IMR-90 (cell line): ENCODE measurements at regions not wholly inside any gene's neighbourhood (a gene's known extent, or its start where the extent isn't known, plus 50 kb on each side); places are given as distances from the start of the nearest gene placed in this dataset.

Experiments
- ATAC-seq: fragments of 200-7000 bp; cut with Tn5 transposase; 2 replicates; pipeline ENCODE4 v1.9.1; 2020; ENCODE audit warnings: low read depth, mild to moderate bottlenecking, moderate library complexity
- BruUV-seq: library from RNA; stranded (reverse); fragments of 400-500 nt; replicated peaks from 2 replicates; lab custom pipeline; 2021; lab: Mats Ljungman, UMichigan
- CTCF ChIA-PET: fragments of 300-600 bp; formaldehyde crosslinking; extraction: SDS; loops from one replicate; lab custom pipeline; 2021; ENCODE audit warnings: antibody characterized with exemption; lab: Yijun Ruan, JAX
- POLR2A ChIA-PET: fragments of 300-600 bp; sonication (Branson Sonifier 250); formaldehyde crosslinking; loops from one replicate; lab custom pipeline; 2022; ENCODE audit warnings: antibody characterized with exemption; ENCODE audit not compliant: unreplicated experiment; lab: Charles Lee
- DNase-seq: peaks from one replicate; pipeline ENCODE4 v3.0.0; 2013
- H2AFZ ChIP-seq: replicated peaks from 2 replicates; pipeline ENCODE3; 2013; ENCODE audit warnings: low read length, mild to moderate bottlenecking; ENCODE audit not compliant: poor library complexity
- H2AK5ac ChIP-seq: 2 replicates; pipeline ENCODE4 v1.6.1; 2013; ENCODE audit warnings: low read depth, low read length, inconsistent platforms
- H2AK9ac ChIP-seq: replicated peaks from 2 replicates; pipeline ENCODE3; 2013; ENCODE audit warnings: mild to moderate bottlenecking, low read depth, low read length, moderate library complexity; ENCODE audit not compliant: poor library complexity
- H2BK120ac ChIP-seq: 2 replicates; pipeline ENCODE4 v1.6.1; 2013; ENCODE audit warnings: low read depth, low read length, inconsistent platforms
- H2BK15ac ChIP-seq: 3 replicates; pipeline ENCODE4 v1.6.1; 2013; ENCODE audit warnings: low read depth, low read length, inconsistent platforms
- H2BK20ac ChIP-seq: 2 replicates; pipeline ENCODE4 v1.6.1; 2013; ENCODE audit warnings: low read depth, mild to moderate bottlenecking, inconsistent platforms, low read length, moderate library complexity
- H2BK5ac ChIP-seq: 2 replicates; pipeline ENCODE4 v1.6.1; 2013; ENCODE audit warnings: mild to moderate bottlenecking, low read depth, low read length, inconsistent platforms; ENCODE audit not compliant: poor library complexity, severe bottlenecking
- H3K14ac ChIP-seq: replicated peaks from 2 replicates; pipeline ENCODE4 v1.6.1; 2013; ENCODE audit warnings: low read depth, low read length, inconsistent platforms
- H3K18ac ChIP-seq: 2 replicates; pipeline ENCODE4 v1.6.1; 2013; ENCODE audit warnings: low read depth, low read length, control low read depth
- H3K23ac ChIP-seq: 2 replicates; pipeline ENCODE4 v1.6.1; 2013; ENCODE audit warnings: low read depth, low read length, inconsistent platforms
- H3K27ac ChIP-seq: 2 replicates; pipeline ENCODE4 v1.5.1; 2013; ENCODE audit warnings: mild to moderate bottlenecking, control low read depth, low read length; ENCODE audit not compliant: insufficient read depth
- H3K27me3 ChIP-seq: 2 replicates; pipeline ENCODE4 v1.6.1; 2013; ENCODE audit warnings: low read length; ENCODE audit not compliant: control insufficient read depth, insufficient read depth
- H3K36me3 ChIP-seq: 2 replicates; pipeline ENCODE4 v1.6.1; 2013; ENCODE audit warnings: low read length, mixed read lengths; ENCODE audit not compliant: control insufficient read depth, insufficient read depth
- H3K4ac ChIP-seq: 2 replicates; pipeline ENCODE4 v1.6.1; 2013; ENCODE audit warnings: low read depth, low read length, inconsistent platforms
- H3K4me1 ChIP-seq: 2 replicates; pipeline ENCODE4 v1.6.1; 2013; ENCODE audit warnings: low read length, mixed read lengths; ENCODE audit not compliant: control insufficient read depth, insufficient read depth
- H3K4me2 ChIP-seq: 2 replicates; pipeline ENCODE4 v1.6.1; 2013; ENCODE audit warnings: low read depth, mild to moderate bottlenecking, control low read depth, low read length, moderate library complexity
- H3K4me3 ChIP-seq: 2 replicates; pipeline ENCODE4 v1.5.1; 2013; ENCODE audit warnings: low read depth, mild to moderate bottlenecking, control low read depth, low read length, moderate library complexity; ENCODE audit not compliant: insufficient read depth
- H3K56ac ChIP-seq: 2 replicates; pipeline ENCODE4 v1.6.1; 2013; ENCODE audit warnings: low read length, inconsistent platforms; ENCODE audit not compliant: insufficient read depth; ENCODE audit errors: extremely low read depth
- H3K79me1 ChIP-seq, 2 experiments: 2 replicates each; pipeline ENCODE4 v1.6.1; 2013; ENCODE audit warnings: low read length in 2 of 2, inconsistent platforms in 1 of 2, low read depth in 1 of 2
- H3K9ac ChIP-seq: 2 replicates; pipeline ENCODE4 v1.6.1; 2013; ENCODE audit warnings: low read depth, low read length, control low read depth
- H3K9me1 ChIP-seq: 2 replicates; pipeline ENCODE4 v1.6.1; 2013; ENCODE audit warnings: low read length, inconsistent platforms; ENCODE audit not compliant: insufficient read depth
- H3K9me3 ChIP-seq: 2 replicates; pipeline ENCODE4 v1.6.1; 2013; ENCODE audit warnings: low read length; ENCODE audit not compliant: control insufficient read depth, insufficient read depth
- H4K20me1 ChIP-seq: 2 replicates; pipeline ENCODE4 v1.6.1; 2013; ENCODE audit warnings: low read length, inconsistent platforms; ENCODE audit not compliant: insufficient read depth
- H4K5ac ChIP-seq: 2 replicates; pipeline ENCODE4 v1.6.1; 2013; ENCODE audit warnings: mild to moderate bottlenecking, low read depth, low read length, control low read depth
- H4K8ac ChIP-seq, 2 experiments: 2 replicates each; pipeline ENCODE4 v1.6.1; 2013; ENCODE audit warnings: low read depth in 2 of 2, low read length in 2 of 2, control low read depth in 1 of 2, inconsistent platforms in 1 of 2
- H4K91ac ChIP-seq: 2 replicates; pipeline ENCODE4 v1.6.1; 2013; ENCODE audit warnings: low read depth, low read length, inconsistent platforms; ENCODE audit not compliant: insufficient read depth
- BHLHE40 ChIP-seq: fragments of 150-350 bp; IDR thresholded peaks from 2 replicates; pipeline ENCODE4 v1.6.1; 2016; ENCODE audit warnings: mild to moderate bottlenecking, low read depth, low read length
- CEBPB ChIP-seq: IDR thresholded peaks from 2 replicates; pipeline ENCODE4 v1.6.1; 2012; ENCODE audit warnings: low read depth, low read length, improper control_type of control experiment
- CHD1 ChIP-seq: IDR thresholded peaks from 2 replicates; pipeline ENCODE4 v1.6.1; 2012; ENCODE audit warnings: low read depth, low read length, improper control_type of control experiment
- CTCF ChIP-seq: conservative IDR thresholded peaks from 2 replicates; pipeline ENCODE4 v1.5.1; 2012; ENCODE audit warnings: mild to moderate bottlenecking, low read depth, low read length, improper control_type of control experiment
- FOS ChIP-seq: fragments of 150-350 bp; IDR thresholded peaks from 2 replicates; pipeline ENCODE4 v1.6.1; 2016; ENCODE audit warnings: low read depth, low read length
- MAZ ChIP-seq: IDR thresholded peaks from 2 replicates; pipeline ENCODE4 v1.6.1; 2012; ENCODE audit warnings: low read depth, mild to moderate bottlenecking, low read length, improper control_type of control experiment, moderate library complexity, borderline replicate concordance
- NFE2L2 ChIP-seq: fragments of 150-350 bp; IDR thresholded peaks from 2 replicates; pipeline ENCODE4 v1.6.1; 2016; ENCODE audit warnings: low read depth, mild to moderate bottlenecking, low read length
- POLR2A ChIP-seq: IDR thresholded peaks from 2 replicates; pipeline ENCODE4 v1.6.1; 2012; ENCODE audit warnings: mild to moderate bottlenecking, low read depth, low read length
- RAD21 ChIP-seq: IDR thresholded peaks from 2 replicates; pipeline ENCODE4 v1.6.1; 2012; ENCODE audit warnings: low read length, improper control_type of control experiment
- RCOR1 ChIP-seq: IDR thresholded peaks from 2 replicates; pipeline ENCODE4 v1.6.1; 2012; ENCODE audit warnings: mild to moderate bottlenecking, low read length, improper control_type of control experiment; ENCODE audit not compliant: insufficient replicate concordance
- RFX5 ChIP-seq: IDR thresholded peaks from 2 replicates; pipeline ENCODE4 v1.8.0; 2012; ENCODE audit warnings: low read depth, mild to moderate bottlenecking, low read length, moderate library complexity
- SMC3 ChIP-seq: fragments of 150-350 bp; IDR thresholded peaks from 2 replicates; pipeline ENCODE4 v1.6.1; 2016; ENCODE audit warnings: low read depth, mild to moderate bottlenecking, antibody characterized with exemption, low read length, moderate library complexity
- WGBS, 2 experiments: methylation state at CpG; one replicate each; pipeline versions ENCODE4 v1.1.5 to v1.1.7; 2013; ENCODE audit warnings: missing lambda C conversion rate in 2 of 2; ENCODE audit not compliant: insufficient read length in 1 of 2; ENCODE audit errors: extremely low coverage in 2 of 2; 5-methylcytosine and 5-hydroxymethylcytosine counted together
- dilution Hi-C: fragments of 300-500 bp; cut with HindIII; formaldehyde crosslinking; loops from one replicate; pipeline ENCODE4 v1.14.3; 2018; ENCODE audit warnings: low sequenced_read_pairs; ENCODE audit not compliant: unreplicated experiment
- in situ Hi-C: fragments of 300-500 bp; cut with MboI; formaldehyde crosslinking; loops from 3 replicates; pipeline ENCODE4 v1.14.3; 2019; ENCODE audit warnings: low sequenced_read_pairs, inconsistent platforms, mixed read lengths
- intact Hi-C: fragments of 100-400 bp; cut with micrococcal nuclease; formaldehyde crosslinking; loops from 2 replicates; pipeline ENCODE4 v1.10.0; 2022

- no peaks in the 10 kb centered on the region for H3K4me1 ChIP-seq
- H2BK120ac ChIP-seq: no peak overlapping the region
- H2BK15ac ChIP-seq: no peak overlapping the region
- ChIA-PET POLR2A (no interaction called here), CTCF (no interaction called here)
- 60% methylated on average over 1 of the region's 16 CpGs; no CpG with 5 or more reads in 1 of the 2 experiments for WGBS, 2 experiments
- DNase-seq (no peak), ATAC-seq (no peak)
- in situ Hi-C loops: no loop called here
- no peak overlapping the region for H2AK9ac ChIP-seq
- H2BK5ac ChIP-seq: no peak overlapping the region
- no peak overlapping the region for H3K56ac ChIP-seq
- no peak overlapping the region for H3K18ac ChIP-seq
- H3K9me1 ChIP-seq: no peaks in the 10 kb centered on the region
- no peak overlapping the region for H3K27ac ChIP-seq
- no peak overlapping the region for H2AK5ac ChIP-seq
- dilution Hi-C loops: no loop called here
- H3K27me3 ChIP-seq: no peaks in the 10 kb centered on the region
- no peak overlapping the region for H4K8ac ChIP-seq
- H3K23ac ChIP-seq: no peak overlapping the region
- no TSS peak for BruUV-seq
- no peak overlapping the region for H2BK20ac ChIP-seq
- peaks cover 33% of the 10 kb centered on the region for H3K9me3 ChIP-seq
- intact Hi-C loops: no loop called here
- H2AFZ ChIP-seq: no peak overlapping the region
- H4K20me1 ChIP-seq: no peaks in the 10 kb centered on the region
- H3K36me3 ChIP-seq: no peaks in the 10 kb centered on the region
- H4K5ac ChIP-seq: no peak overlapping the region
- TF ChIP-seq RFX5: no peak
- no peak for TF ChIP-seq MAZ
- TF ChIP-seq POLR2A: no peak
- TF ChIP-seq SMC3: no peak
- TF ChIP-seq RAD21: no peak
- no peak for TF ChIP-seq RCOR1
- no peak for TF ChIP-seq NFE2L2
- no peak for TF ChIP-seq BHLHE40
- no peak for TF ChIP-seq CEBPB
- no peak for TF ChIP-seq FOS
- no peak for TF ChIP-seq CTCF
- no peak for TF ChIP-seq CHD1
- no peaks in the 10 kb centered on the region for H3K79me1 ChIP-seq
- H3K4me2 ChIP-seq: no peak overlapping the region
- H3K9ac ChIP-seq: no peak overlapping the region
- no peak overlapping the region for H4K91ac ChIP-seq
- H3K4ac ChIP-seq: no peak overlapping the region
- no peak overlapping the region for H3K14ac ChIP-seq
- H3K4me3 ChIP-seq: no peak overlapping the region
Measured at GRCh38 chr6:170063431-170063830, 227.4 kb downstream of the DLL1 start.
